ENCODE measurements at regions not wholly inside any gene's neighbourhood (a gene's known extent, or its start where the extent isn't known, plus 50 kb on each side); places are given as distances from the start of the nearest gene placed in this dataset.
"Not testable (repeated sequence)": the region's sequence is repeated elsewhere in the genome, so short reads cannot be mapped to it uniquely, and the experiment has no call there.

- 82 to 87% methylated on average over 10 to 20 of the region's 20 CpGs for WGBS, 2 donors
- Histone ChIP-seq H3K27me3 (no peaks in the 10 kb centered on the region), H3K4me3 (no peak overlapping the region), H3K36me3 (no peaks in the 10 kb centered on the region), H3K4me1 (no peaks in the 10 kb centered on the region), H3K9me3 (no peaks in the 10 kb centered on the region), H3K27ac (no peak overlapping the region)
- TF ChIP-seq POLR2A (IDR thresholded peaks at IDR 0.05) (no peak), CTCF (IDR thresholded peaks at IDR 0.05) (no peak), POLR2AphosphoS5 (IDR thresholded peaks at IDR 0.05) (no peak), EP300 (IDR thresholded peaks at IDR 0.05) (no peak)
- ATAC-seq (ENCODE audit: low FRiP score in 2 of 2) = peak in 1 of 2 donors; percentile 10
- DNase-seq = peak in 1 of 2 donors; percentile 69
Measured at GRCh38 chr10:27349987-27350386, 109.4 kb upstream of the ACBD5 start.

DNA sequence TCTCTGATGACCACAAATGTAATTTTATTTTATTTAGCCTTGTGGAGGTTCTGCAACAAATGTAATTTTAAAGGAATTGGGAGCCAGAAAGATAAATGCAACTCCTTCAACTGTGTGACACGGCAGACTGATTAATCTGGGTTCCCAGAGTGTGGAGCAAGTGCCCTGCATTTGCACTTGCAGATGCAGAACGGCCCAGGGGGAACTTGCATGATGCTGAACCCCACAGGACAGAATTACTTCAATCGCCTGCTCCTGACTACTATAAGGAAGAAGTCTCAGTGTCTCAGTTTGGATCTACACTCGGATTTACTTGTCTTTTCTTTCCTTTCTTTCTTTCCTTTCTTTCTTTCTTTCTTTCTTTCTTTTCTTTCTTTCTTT lies 107.2 kb upstream of the ACBD5 start:
- not testable (repeated sequence) for DNase-seq; H3K27ac ChIP-seq; H3K4me1 ChIP-seq; ATAC-seq (ENCODE audit: low FRiP score in 2 of 2); H3K4me3 ChIP-seq; H3K36me3 ChIP-seq; H3K27me3 ChIP-seq; H3K9me3 ChIP-seq
- 37 to 40% methylated on average over 4 of the region's 4 CpGs for WGBS, 2 donors

GRCh38 chr10:27345455-27345920 lies 104.9 kb upstream of the ACBD5 start:
- Histone ChIP-seq H3K9me3 (no peaks in the 10 kb centered on the region), H3K4me3 (no peak overlapping the region), H3K27ac (no peak overlapping the region), H3K4me1 (no peaks in the 10 kb centered on the region), H3K36me3 (no peaks in the 10 kb centered on the region), H3K27me3 (no peaks in the 10 kb centered on the region)
- DNase-seq (no peak), ATAC-seq (ENCODE audit: low FRiP score in 2 of 2) (no peak)
- WGBS, 2 donors = 44 to 46% methylated on average over 4 of the region's 4 CpGs
- no peak for TF ChIP-seq POLR2AphosphoS5 (IDR thresholded peaks at IDR 0.05)
- no peak for TF ChIP-seq EP300 (IDR thresholded peaks at IDR 0.05)
- TF ChIP-seq POLR2A (IDR thresholded peaks at IDR 0.05) = no peak
- TF ChIP-seq CTCF (IDR thresholded peaks at IDR 0.05) = no peak

- ATAC-seq (ENCODE audit: low FRiP score in 2 of 2) (no peak), DNase-seq (peak in 1 of 2 donors; percentile 20)
- WGBS, 2 donors = 41 to 67% methylated on average over 8 of the region's 8 CpGs
- Histone ChIP-seq H3K4me1 (no peaks in the 10 kb centered on the region), H3K27me3 (no peaks in the 10 kb centered on the region), H3K9me3 (no peaks in the 10 kb centered on the region), H3K36me3 (no peaks in the 10 kb centered on the region), H3K4me3 (no peak overlapping the region), H3K27ac (no peak overlapping the region)
- no peak for TF ChIP-seq POLR2AphosphoS5 (IDR thresholded peaks at IDR 0.05)
- no peak for TF ChIP-seq EP300 (IDR thresholded peaks at IDR 0.05)
- TF ChIP-seq POLR2A (IDR thresholded peaks at IDR 0.05) = no peak
- no peak for TF ChIP-seq CTCF (IDR thresholded peaks at IDR 0.05)
Measured at GRCh38 chr10:27344568-27345454, 104.2 kb upstream of the ACBD5 start.

- DNase-seq (no peak), ATAC-seq (ENCODE audit: low FRiP score in 2 of 2) (no peak)
- Histone ChIP-seq H3K9me3 (no peaks in the 10 kb centered on the region), H3K27ac (no peak overlapping the region), H3K27me3 (no peaks in the 10 kb centered on the region), H3K4me3 (no peak overlapping the region), H3K4me1 (no peaks in the 10 kb centered on the region), H3K36me3 (no peaks in the 10 kb centered on the region)
- WGBS, 2 donors = 27 to 58% methylated on average over 3 of the region's 3 CpGs
- TF ChIP-seq EP300 (IDR thresholded peaks at IDR 0.05) (no peak), POLR2A (IDR thresholded peaks at IDR 0.05) (no peak), POLR2AphosphoS5 (IDR thresholded peaks at IDR 0.05) (no peak), CTCF (IDR thresholded peaks at IDR 0.05) (no peak)
Measured at GRCh38 chr10:27341001-27341400, 100.4 kb upstream of the ACBD5 start.

- H3K36me3 ChIP-seq = not testable (repeated sequence)
- WGBS, 2 donors = 75 to 82% methylated on average over 3 of the region's 3 CpGs
Measured at GRCh38 chr10:27335246-27335645, 94.6 kb upstream of the ACBD5 start.

More at GRCh38 chr10:27335246-27335645, 94.6 kb upstream of the ACBD5 start:
- H3K27me3 ChIP-seq; DNase-seq; H3K9me3 ChIP-seq; ATAC-seq (ENCODE audit: low FRiP score in 2 of 2); H3K27ac ChIP-seq; H3K4me3 ChIP-seq; H3K4me1 ChIP-seq: not testable (repeated sequence)
